HG02759 (cell line): ENCODE measurements at regions not wholly inside any gene's neighbourhood (a gene's known extent, or its start where the extent isn't known, plus 50 kb on each side); places are given as distances from the start of the nearest gene placed in this dataset.
"Not testable (repeated sequence)": the region's sequence is repeated elsewhere in the genome, so short reads cannot be mapped to it uniquely, and the experiment has no call there.

Source experiments
- ATAC-seq: cut with Tn5 transposase; IDR thresholded peaks from one replicate; pipeline ENCODE4 v1.9.1; 2021; ENCODE audit warnings: mild to moderate bottlenecking, moderate library complexity; ENCODE audit not compliant: unreplicated experiment

DNA sequence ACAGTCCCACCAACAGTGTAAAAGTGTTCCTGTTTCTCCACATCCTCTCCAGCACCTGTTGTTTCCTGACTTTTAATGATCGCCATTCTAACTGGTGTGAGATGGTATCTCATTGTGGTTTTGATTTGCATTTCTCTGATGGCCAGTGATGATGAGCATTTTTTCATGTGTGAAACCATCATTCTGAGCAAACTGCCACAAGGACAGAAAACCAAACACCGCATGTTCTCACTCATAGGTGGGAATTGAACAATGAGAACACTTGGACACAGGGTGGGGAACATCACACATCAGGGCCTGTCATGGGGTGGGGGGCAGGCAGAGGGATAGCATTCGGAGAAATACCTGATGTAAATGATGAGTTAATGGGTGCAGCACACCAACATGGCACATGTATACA, 240.8 kb downstream of the FAT3 start:
- ATAC-seq: not testable (repeated sequence)

DNA sequence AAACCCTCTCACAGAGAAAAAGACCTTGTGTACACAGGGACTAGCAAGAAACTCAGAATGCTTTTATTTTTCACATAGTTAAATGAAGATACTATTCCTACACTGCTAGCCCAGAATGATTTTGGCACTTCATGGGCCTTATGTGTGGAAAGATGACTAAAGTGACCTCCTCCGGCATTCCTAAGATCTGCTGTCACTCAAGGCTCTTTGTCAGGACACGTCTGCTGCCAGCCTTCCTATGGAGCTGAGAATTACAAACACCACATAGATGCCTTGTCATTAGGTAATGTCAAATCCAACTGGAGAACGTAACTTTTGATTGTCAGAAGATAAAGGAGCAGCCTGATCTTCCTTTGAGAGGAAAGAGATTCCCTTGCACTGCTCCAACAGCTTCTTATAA, 249.1 kb downstream of the FAT3 start:
- ATAC-seq: no peak

DNA sequence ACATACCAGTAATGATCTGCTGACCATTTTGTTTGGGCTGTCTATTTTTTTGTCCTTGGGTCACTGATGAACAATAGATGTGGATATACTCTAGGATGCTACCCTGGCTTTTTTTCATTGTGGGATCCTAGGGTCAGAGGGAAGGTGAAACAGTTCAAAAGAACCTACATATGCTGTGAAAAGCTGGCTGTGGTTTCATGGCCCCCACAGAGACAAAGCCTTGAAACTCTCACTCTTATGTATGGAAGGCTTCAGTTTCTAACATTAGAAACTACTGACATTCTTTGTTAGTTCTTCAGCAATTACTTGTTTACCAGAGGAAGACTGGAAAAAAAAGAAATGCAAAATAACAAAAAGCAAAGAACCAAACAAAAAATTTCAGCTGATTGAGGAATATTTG, 250.7 kb downstream of the FAT3 start:
- no peak for ATAC-seq

DNA sequence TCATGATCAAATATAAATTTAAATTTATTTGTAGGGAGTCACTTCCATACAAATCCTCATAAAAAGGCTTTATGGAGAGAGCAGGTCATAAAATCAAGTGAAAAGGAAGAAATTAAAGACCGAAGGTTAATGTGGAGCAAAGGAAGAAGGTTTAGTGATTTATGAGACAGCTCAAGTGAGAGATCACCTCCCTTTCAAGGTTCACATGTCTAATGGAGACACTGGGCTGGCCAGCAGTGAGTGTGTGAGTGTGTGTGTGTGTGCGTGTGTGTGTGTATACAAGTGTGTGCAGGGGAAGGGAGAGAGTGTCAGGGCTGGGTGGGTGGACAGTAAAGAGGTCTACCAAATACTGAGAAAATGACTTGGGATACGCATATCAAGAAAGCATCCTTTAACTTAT, 251.2 kb downstream of the FAT3 start:
- ATAC-seq: no peak

DNA sequence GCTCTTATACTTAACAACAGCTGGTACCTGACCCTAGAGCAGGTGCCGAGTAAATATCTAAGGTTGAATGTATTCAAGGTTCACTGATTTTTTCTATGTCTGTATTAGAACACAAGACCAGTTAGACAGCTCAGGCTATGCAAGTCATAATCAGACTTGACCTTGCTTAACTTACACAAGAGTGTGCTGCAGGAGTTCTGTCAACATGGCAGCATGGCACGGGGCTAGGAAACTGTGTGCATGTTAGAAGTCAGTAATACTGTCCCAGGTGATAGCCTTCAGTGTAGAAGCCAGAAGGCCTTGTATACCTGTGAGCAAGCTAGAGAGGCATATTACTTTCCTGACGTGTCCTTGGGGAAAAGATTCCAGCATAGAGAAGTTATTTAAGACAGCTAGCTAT, 253.1 kb downstream of the FAT3 start:
- ATAC-seq: no peak

DNA sequence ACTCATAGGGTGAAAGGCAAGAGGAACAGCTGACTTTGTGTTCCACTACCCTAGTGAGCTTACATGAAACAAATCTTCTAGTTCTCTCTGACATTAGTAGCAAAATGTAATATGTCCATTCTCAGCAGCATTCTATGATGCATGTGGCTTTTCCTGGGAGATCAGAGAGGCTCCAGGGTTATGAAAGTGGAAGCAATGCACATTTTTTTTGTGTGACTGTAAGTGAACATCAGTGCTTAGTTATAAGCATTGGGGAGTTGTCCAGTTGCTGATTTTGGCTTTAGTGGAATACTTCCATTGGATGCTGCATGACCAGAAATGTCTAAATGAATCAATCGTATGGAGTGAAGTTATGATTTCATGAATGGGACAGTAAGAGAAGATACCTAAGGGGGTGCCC, 255.9 kb downstream of the FAT3 start:
- ATAC-seq: no peak

DNA sequence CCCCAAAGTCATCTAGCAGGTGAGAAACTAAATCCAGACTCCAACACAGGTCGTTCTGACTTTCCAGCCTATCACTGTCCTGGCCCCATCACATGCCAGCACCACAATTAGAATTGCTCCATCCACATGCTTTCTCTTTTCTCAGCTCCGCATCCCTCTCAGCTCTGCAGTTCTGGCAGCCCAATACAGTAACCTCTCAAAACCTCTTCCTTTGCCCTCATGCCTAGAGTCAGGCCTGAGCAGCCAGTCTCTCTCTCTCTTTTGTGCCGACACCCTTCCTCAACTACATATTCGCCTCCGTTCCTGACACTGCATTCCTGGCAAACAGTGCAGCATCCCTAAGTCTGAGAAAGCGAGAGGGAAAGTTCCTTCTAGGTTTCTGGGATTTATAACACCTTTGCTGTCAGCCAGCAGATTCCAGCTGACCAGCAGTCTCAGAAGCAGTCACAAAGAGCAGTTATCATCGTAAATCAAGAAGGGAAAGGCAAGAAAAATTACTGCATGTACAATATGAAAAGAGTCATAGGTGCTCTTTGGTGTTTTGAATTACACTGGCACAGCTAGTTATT, 258.0 kb downstream of the FAT3 start:
- ATAC-seq: no peak

DNA sequence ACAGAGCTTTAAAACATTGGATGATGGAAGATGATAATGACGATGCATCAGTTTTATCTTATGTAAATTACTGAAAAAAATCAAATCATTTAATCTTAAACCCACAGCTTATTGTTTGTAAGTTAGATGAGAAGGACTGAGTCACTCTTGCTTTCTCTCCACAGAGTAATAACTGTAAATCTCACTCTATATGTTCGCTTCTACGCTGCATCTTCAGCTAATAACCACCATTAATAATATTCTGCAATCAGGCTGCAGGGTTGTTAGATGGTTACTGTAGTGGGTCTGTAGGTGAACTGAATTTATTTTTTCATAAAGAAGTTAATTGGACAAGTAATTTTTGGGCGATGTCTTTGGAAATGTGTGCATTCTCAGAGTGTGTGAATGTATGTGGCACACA, 260.0 kb downstream of the FAT3 start:
- no peak for ATAC-seq

DNA sequence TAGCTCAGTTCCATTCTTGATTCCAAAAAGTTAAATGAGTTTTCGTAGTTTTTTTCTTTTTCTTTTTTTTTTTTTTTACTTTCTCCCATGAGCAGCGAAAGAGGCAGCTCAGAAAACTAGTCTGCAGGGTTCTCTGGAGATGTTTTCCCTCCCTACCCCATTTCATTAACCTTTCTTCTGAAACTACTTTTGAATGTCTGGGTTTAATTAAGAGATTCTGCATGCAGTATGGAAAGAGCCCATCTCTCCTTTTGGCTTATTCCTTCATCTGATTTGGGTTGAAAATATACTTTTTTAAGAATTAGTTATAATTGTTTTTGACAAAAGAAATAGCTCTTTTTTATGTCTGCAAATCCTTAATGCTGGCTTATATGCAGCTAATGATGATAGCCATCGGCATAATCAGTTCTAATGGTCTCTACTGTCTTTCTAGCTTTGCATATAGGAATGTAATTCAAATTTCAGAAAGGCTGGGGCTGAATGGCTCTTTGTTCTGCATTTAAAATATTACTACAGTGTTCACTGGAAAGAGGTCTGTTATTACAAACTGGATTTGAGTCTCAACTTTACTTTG, 265.3 kb downstream of the FAT3 start:
- ATAC-seq: no peak

DNA sequence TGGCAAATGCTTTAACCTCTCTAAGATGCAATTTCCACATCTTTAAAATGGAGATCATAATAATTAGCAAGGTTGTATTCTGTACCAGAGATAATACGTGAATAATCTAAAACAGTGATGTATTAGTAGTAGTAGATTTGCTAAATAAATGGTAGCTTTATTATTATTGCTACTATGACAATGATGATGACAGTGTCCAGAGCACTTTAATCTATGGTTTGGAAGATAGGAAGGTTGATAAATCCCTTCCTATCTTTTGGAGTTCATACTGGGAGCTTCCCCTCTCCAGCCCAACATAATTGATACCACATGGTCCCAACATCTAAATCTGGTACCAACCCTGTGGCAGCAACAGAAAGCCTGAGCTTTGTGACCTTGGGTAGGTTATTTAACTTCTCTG, 267.8 kb downstream of the FAT3 start:
- no peak for ATAC-seq

DNA sequence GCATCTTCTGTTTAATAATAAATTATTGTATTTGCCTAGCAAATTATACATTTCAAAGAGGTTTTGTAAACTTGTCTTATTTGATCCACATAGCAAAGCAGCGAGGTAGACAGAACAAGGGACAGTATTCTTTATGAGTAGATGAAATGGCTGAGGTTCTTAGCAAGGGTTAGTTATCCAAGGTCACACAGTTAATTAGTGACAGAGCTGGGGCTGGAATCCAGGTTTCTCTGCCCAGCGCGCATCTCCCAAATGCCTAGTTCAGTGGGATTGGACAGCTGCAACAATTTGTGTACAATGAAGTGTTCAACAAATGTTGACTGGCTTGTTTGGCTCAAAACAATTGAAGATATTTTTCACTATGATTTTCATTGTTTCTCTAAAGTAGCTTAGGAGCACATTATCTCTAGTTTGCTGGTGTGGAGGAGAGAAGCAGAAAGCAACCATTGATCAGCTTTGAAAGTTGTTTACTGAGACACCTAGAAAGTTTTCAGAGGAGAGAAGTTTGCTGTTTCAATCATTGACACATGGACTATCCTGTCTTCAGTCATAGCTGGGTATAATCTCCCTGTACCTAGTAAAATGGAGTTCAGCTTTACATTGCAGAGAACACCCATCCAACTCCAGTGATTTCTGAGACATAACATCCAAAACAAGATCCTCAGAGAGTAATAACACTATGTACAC, 270.6 kb downstream of the FAT3 start:
- no peak for ATAC-seq

DNA sequence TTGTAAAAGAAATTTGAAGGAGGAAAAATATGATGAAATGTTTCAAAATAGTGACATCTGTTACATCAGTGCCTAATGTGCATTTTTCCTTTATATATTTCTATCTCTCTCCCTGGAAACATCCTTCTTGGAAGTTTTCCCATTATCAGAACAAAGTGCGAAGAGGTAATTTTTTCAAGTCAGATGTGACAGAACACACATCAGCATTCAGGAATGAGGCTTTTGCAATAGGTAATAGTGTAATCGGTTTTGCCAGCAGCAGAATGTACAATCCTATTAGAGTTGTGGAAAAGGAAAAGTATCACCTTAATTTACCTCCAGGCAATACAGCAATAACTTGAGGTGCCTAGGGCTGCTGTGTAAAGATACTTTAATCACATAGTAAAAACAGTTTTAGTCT, 275.8 kb downstream of the FAT3 start:
- no peak for ATAC-seq

DNA sequence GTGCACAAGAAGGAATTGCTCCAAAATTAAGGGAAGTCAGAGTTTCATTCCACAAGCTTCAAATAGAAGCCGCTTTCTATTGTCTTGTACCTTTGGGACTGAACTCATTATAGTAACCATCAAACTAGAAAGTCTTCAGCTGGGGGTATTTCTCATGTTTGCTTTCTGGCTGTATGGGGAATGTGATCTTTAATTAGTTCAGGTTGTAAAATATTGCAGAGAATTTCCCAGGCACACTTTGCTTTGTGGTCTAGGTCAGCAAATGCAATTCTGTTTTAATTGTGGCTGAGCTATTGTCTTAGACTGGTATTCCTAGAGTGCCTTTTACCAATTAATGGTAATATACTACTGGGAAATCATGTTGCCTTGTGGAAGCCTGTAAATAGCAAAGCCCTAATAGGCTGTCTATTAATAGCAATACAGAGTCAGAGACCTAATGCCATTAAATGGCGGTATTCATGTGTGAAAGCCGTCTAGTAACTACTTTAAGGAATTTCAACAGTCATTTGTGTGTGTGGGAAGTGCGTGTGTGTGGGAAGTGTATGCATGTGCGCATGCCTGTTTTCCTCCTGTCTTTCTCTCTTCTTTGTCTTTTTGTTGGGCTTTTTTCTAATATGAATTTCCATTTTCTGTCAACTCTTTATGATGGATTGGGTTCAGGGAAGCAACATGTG, 276.6 kb downstream of the FAT3 start:
- no peak for ATAC-seq

DNA sequence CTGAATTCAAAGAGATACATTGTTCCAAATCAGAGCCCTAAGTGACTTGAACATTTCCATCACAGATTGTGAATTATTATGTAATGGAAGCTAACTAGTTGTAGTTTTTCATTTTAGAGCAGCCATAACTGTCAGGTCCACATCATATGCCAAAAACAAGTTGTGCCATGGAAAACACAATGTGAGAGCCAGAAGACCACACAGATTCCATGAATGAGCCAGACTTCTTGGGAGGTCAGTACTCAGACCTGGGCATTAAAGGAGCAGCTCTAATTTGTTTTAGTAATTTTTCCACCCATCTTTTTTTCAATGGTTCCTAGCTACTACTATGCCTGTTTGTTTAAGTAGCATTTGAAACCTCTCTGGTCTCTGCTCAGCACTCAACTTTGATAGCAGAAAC, 279.4 kb downstream of the FAT3 start:
- no peak for ATAC-seq

DNA sequence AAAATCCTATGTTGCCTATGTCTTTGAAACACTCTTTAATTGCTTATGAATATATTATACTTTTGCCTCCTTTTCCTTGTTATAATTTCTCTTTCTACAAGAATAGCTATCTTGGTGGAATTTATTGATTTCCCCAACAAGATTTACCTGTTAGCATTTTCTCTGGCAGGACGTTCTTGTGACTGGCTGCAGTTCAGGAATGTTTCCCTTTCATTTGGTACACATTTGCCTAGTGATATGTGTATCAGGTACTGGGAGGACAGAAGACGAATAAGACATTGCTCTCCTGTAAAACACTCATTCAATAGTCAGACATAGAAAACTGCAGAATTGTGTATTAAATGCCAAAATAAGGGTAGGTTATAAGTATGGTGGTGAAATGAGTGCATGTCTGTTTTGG, 279.9 kb downstream of the FAT3 start:
- ATAC-seq: no peak

DNA sequence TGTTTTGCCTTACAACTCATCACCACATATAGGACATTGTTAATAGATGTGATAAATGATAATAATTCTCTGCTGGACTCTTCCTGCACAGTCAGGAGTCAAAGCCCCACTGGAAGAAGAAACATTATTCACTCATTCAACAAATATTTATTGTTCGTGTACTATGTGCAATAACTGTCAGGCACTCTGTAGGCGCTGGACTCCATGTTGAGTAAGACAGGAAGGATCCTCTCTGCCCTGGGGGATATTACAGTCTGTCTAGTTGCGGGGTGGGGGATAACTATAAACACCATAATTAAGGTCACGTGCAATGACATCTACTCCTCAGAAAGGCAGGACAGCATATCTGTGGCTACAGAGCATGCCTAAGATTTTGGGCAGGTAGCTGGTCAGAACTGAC, 281.1 kb downstream of the FAT3 start:
- ATAC-seq: no peak

DNA sequence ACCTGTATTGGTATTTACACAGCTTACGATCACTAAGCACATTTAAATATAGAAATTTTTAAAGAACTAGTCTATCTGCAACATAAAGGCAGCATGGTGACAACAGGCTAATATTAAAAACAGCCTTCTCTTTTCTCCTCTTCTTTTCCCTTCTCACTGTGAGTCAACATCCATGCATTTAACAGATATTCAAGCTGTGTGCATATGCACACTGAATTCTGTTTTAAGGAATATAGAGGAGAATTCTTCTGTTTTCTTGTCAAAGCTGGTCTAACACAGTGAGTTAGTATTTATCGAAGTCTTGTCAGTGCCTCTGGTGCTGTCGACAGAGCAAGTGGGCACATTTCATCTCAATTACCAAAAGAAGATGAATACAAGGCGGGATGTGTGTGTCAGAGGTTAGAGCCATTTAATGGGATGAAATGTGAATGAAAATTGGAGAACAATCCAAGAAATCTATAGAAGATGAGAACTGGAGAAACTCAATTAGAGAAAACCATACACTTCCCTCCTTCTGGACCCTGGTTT, 282.3 kb downstream of the FAT3 start:
- ATAC-seq: no peak

DNA sequence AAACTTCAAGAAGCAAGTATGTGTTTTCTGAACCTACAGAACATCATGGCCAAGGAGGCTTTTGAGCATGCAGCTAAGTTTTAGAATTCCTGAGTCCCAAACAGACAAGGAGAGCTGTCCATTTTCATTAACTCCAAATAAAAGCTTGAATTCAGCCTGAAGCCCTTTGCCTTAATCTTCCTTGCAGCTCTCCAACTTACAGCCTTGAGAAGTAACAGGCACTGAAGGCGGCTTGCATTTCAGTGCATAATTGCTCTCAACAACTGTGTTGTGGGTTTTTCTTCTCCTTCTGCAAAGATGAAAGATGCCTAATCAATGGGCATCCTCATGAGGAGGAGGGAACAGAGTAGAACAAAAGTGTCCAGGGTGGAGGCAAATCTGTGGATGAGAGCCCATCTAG, 286.0 kb downstream of the FAT3 start:
- no peak for ATAC-seq

DNA sequence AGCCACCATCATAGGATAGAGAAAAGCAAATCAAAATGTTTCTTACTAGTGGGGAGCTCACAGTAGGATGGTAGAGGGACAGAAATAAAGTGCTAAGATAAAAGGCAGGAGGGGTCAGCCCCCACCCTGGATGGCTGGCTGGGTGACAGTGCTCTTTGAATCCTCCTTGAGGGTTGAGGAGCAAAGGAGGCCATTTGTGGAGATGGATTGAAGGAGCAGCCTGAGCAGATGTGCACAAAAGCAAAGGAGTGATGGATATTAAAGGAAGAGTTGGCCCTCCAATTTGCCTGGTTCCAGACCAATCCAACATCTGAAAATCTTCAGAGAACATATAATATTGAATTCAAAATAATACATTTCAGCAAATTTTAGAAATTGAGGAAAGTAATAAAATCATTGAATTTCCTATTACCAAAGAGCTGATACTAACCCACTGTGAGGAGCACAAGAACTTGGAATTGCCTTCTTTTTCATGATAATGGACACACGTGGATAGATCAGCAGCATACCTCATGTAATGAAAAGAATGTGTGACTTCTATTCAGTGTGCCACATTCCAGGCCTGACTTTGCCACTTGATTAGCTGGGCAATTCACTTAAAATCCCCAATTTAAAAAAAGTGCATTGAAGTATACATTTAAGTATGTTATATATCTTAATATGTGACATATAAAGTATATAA, 287.0 kb downstream of the FAT3 start:
- no peak for ATAC-seq

DNA sequence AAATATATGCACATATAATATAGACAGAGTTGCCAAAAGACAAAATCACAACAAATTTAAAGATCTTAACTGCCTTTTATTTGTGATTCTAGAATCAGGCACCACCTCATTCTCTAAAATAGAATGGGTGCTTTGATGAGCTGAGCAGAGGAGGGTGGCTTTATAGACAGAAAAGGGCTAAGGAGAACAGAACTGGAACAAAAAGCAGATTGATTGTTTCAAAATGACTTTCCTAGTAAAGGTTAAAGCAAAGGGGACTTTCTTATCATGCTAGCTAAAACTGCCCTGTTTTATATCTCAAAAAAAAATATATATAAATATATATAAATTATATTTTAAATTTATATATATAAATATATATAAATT, 287.6 kb downstream of the FAT3 start:
- ATAC-seq: no peak

DNA sequence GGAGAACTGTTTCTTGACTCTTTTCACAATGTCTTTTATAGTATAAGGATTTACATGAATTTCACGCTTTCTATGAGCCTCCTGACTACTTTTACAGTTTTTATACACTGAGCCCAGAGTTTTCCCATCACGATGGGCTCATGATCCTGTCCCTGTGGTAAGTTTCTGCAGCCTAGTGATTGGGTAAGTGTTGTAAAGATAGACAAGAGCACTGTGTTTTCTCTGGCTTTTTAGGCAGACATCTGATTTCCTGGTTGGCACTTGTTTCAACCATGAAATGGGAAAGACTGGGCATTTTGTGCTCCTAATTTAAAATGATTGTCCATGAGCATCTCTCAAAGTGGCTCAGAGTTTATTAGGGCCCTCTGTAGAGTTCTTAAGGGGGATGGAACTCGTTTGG, 299.0 kb downstream of the FAT3 start:
- no peak for ATAC-seq

DNA sequence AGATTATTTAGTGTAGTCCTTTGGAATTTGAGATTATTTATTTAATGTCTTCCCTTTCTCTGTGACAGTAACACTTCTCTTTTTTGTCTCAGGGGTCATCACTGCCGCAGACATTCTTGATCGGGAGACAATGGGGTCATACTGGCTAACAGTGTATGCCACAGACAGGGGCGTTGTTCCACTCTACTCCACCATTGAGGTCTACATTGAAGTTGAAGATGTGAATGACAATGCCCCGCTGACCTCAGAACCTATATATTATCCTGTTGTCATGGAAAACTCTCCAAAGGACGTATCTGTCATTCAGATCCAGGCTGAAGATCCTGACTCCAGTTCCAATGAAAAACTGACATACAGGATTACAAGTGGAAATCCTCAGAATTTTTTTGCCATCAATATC, 299.9 kb downstream of the FAT3 start:
- no peak for ATAC-seq
